Left lung (tissue), 4 donors: ENCODE measurements at regions not wholly inside any gene's neighbourhood (a gene's known extent, or its start where the extent isn't known, plus 50 kb on each side); places are given as distances from the start of the nearest gene placed in this dataset.

Experiments
- ATAC-seq: fragments of 200-7000 bp; cut with Tn5 transposase; one replicate; pipeline ENCODE4 v1.9.1; 2020; ENCODE audit warnings: moderate library complexity
- DNase-seq, 4 donors: peaks; one replicate each; pipeline ENCODE4 v3.0.0-alpha.2; 2013 to 2020
- H3K27ac ChIP-seq, 2 donors: fragments of 200-600 bp; sonication (generic) in 1 of 2; one replicate each; pipeline versions ENCODE4 v1.5.0 to v1.8.0; 2020 to 2021
- H3K27me3 ChIP-seq, 2 donors: fragments of 200-600 bp; sonication (generic) in 1 of 2; one replicate each; pipeline versions ENCODE4 v1.5.0 to v1.8.0; 2020 to 2021
- H3K36me3 ChIP-seq, 2 donors: fragments of 200-600 bp; sonication (generic) in 1 of 2; one replicate each; pipeline versions ENCODE4 v1.5.0 to v1.8.0; 2020 to 2021
- H3K4me1 ChIP-seq, 2 donors: fragments of 200-600 bp; one replicate each; pipeline ENCODE4 v1.8.0; 2021
- H3K4me3 ChIP-seq, 2 donors: fragments of 200-600 bp; sonication (generic) in 1 of 2; one replicate each; pipeline versions ENCODE4 v1.5.0 to v1.8.0; 2020 to 2021; ENCODE audit warnings: mild to moderate bottlenecking in 1 of 2
- H3K9me3 ChIP-seq, 2 donors: fragments of 200-600 bp; sonication (generic) in 1 of 2; one replicate each; pipeline versions ENCODE4 v1.5.0 to v1.8.0; 2020 to 2021
- intact Hi-C, 2 donors: fragments of 100-400 bp; cut with DNase I; formaldehyde crosslinking; loops; one replicate each; pipeline versions ENCODE4 v1.11.2 to v1.14.2; 2022
- TF ChIP-seq, protein P1 (sequence below), 2 donors: fragments of 200-600 bp; sonication (generic) in 1 of 2; IDR thresholded peaks; one replicate each; pipeline versions ENCODE4 v1.5.0 to v1.8.0; 2021; ENCODE audit warnings: antibody characterized with exemption in 2 of 2
- donor health status: DM: no; HTN: yes; CAD: no.
- donor health status: DM: no; HTN: no; CAD: no.

- Histone ChIP-seq H3K4me3 (no peak overlapping the region), H3K27me3 (no peaks in the 10 kb centered on the region), H3K36me3 (no peaks in the 10 kb centered on the region), H3K27ac (no peak overlapping the region), H3K9me3 (peaks cover 0 to 2% of the 10 kb centered on the region in 2 donors), H3K4me1 (no peaks in the 10 kb centered on the region)
- DNase-seq = no peak
- intact Hi-C loops = no loop called here
- ATAC-seq = no peak
- TF ChIP-seq, protein P1, sequence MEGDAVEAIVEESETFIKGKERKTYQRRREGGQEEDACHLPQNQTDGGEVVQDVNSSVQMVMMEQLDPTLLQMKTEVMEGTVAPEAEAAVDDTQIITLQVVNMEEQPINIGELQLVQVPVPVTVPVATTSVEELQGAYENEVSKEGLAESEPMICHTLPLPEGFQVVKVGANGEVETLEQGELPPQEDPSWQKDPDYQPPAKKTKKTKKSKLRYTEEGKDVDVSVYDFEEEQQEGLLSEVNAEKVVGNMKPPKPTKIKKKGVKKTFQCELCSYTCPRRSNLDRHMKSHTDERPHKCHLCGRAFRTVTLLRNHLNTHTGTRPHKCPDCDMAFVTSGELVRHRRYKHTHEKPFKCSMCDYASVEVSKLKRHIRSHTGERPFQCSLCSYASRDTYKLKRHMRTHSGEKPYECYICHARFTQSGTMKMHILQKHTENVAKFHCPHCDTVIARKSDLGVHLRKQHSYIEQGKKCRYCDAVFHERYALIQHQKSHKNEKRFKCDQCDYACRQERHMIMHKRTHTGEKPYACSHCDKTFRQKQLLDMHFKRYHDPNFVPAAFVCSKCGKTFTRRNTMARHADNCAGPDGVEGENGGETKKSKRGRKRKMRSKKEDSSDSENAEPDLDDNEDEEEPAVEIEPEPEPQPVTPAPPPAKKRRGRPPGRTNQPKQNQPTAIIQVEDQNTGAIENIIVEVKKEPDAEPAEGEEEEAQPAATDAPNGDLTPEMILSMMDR (IDR thresholded peaks at IDR 0.05) = no peak
Measured at GRCh38 chr1:242828828-242829227, 304.3 kb upstream of the PLD5 start.

- ATAC-seq = no peak
Measured at GRCh38 chr1:242828199-242828598, 303.7 kb upstream of the PLD5 start.

DNA sequence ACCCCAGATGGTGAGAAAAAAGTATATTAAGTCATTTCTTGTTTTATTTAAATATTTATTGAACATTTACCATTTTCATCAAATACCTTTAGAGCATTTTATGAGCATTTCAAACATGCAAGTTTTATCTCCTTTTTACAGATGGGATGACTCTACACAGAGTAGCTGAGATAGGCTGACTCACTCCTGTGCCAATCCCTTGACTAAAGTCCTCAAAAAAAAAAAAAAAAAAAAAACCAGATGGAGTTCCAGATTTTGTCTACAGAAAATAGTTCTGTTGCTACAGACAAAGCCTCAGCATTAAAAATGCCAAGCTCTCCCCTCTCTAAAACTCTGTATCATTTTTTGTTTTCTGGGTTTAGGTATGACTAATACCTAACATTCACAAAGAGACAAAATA lies 303.0 kb upstream of the PLD5 start:
- peaks cover 0 to 2% of the 10 kb centered on the region in 2 donors for H3K9me3 ChIP-seq
- TF ChIP-seq, protein P1 (IDR thresholded peaks at IDR 0.05) = no peak
- no peaks in the 10 kb centered on the region for H3K36me3 ChIP-seq
- H3K27me3 ChIP-seq = no peaks in the 10 kb centered on the region
- ATAC-seq (no peak), DNase-seq (no peak)
- intact Hi-C loops = no loop called here
- H3K4me1 ChIP-seq = no peaks in the 10 kb centered on the region
- H3K27ac ChIP-seq = no peak overlapping the region
- no peak overlapping the region for H3K4me3 ChIP-seq

More at GRCh38 chr1:242828199-242828598, 303.7 kb upstream of the PLD5 start:
- H3K27me3 ChIP-seq = no peaks in the 10 kb centered on the region
- H3K9me3 ChIP-seq = peaks cover 0 to 2% of the 10 kb centered on the region in 2 donors
- TF ChIP-seq, protein P1 (IDR thresholded peaks at IDR 0.05) = no peak
- H3K36me3 ChIP-seq = no peaks in the 10 kb centered on the region
- no peak overlapping the region for H3K27ac ChIP-seq
- no peaks in the 10 kb centered on the region for H3K4me1 ChIP-seq
- no peak overlapping the region for H3K4me3 ChIP-seq
- DNase-seq = no peak
- intact Hi-C loops = no loop called here

GRCh38 chr1:242826701-242827336 lies 302.3 kb upstream of the PLD5 start:
- intact Hi-C loops = no loop called here
- no peak for ATAC-seq
- H3K9me3 ChIP-seq = no peaks in the 10 kb centered on the region
- no peak for DNase-seq
- TF ChIP-seq, protein P1 (IDR thresholded peaks at IDR 0.05) = no peak
- no peak overlapping the region for H3K4me3 ChIP-seq
- H3K27me3 ChIP-seq = no peaks in the 10 kb centered on the region
- H3K36me3 ChIP-seq = no peaks in the 10 kb centered on the region
- H3K27ac ChIP-seq = no peak overlapping the region
- H3K4me1 ChIP-seq = no peaks in the 10 kb centered on the region

DNA sequence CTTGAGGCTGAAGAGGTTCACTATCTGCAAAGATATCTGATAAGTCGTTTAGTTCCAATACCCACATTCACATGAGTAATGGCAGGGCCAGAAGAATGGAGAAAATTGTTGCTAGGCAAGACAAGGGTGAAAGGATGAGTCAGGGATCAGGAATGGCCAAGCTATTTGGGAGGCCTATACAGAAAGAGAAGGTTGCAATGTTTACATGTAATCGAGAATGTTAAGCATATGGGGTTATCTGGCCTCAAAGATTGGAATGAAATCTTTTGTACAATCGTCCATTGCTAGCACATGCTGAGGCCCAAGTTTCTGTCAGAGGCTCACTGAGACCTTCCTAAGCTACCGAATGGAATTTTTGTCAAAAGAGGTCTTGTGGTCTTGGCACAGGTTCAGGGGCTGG lies 299.9 kb upstream of the PLD5 start:
- DNase-seq (no peak), ATAC-seq (no peak)
- H3K4me1 ChIP-seq = no peaks in the 10 kb centered on the region
- TF ChIP-seq, protein P1 (IDR thresholded peaks at IDR 0.05) = no peak
- H3K36me3 ChIP-seq = no peaks in the 10 kb centered on the region
- H3K4me3 ChIP-seq = no peak overlapping the region
- intact Hi-C loops = no loop called here
- H3K27me3 ChIP-seq = no peaks in the 10 kb centered on the region
- no peaks in the 10 kb centered on the region for H3K9me3 ChIP-seq
- H3K27ac ChIP-seq = no peak overlapping the region
